ENCODE measurements at regions not wholly inside any gene's neighbourhood (a gene's known extent, or its start where the extent isn't known, plus 50 kb on each side); places are given as distances from the start of the nearest gene placed in this dataset.

- no peak for DNase-seq (ENCODE audit: low spot score)
- in situ Hi-C loops (cut with MboI; ENCODE audit: low pct_unique_long_range_greater_than_20kb, low sequenced_read_pairs, unreplicated experiment) = no loop called here
- TF ChIP-seq, protein P1, sequence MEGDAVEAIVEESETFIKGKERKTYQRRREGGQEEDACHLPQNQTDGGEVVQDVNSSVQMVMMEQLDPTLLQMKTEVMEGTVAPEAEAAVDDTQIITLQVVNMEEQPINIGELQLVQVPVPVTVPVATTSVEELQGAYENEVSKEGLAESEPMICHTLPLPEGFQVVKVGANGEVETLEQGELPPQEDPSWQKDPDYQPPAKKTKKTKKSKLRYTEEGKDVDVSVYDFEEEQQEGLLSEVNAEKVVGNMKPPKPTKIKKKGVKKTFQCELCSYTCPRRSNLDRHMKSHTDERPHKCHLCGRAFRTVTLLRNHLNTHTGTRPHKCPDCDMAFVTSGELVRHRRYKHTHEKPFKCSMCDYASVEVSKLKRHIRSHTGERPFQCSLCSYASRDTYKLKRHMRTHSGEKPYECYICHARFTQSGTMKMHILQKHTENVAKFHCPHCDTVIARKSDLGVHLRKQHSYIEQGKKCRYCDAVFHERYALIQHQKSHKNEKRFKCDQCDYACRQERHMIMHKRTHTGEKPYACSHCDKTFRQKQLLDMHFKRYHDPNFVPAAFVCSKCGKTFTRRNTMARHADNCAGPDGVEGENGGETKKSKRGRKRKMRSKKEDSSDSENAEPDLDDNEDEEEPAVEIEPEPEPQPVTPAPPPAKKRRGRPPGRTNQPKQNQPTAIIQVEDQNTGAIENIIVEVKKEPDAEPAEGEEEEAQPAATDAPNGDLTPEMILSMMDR (IDR thresholded peaks at IDR 0.05; ENCODE audit: extremely low read depth, insufficient read depth, missing control alignments) = no peak
Observed at GRCh38 chr16:79391395-79391794, 209.1 kb downstream of the MAF start.

DNA sequence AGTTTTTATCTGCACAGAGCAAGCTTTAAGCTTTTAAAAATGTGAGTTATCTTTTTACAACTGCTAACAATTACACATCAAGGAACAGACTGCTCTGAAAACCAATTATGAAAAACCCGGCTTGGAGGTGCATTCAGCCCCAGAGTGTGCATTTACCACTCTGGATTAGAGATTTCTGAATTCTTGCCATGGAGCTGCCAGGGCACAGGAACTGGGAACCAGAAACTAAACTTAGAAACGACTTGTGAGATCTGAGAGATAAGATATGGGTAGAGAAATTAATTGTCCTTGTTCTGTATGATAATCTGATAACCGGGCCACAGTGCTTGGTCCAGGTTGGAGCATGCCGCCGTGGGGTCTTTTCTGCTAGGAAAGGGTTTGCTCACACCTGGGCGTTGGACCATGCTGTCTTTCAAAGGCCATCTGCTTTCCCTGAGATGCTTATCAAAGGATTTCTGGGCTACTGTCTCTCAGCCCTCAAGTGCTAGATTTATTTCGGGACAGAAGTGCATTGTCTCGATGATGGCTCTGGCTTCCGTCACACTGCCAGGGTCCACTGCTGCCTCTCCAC is 210.0 kb downstream of the MAF start:
- DNase-seq (ENCODE audit: low spot score) = no peak
- TF ChIP-seq, protein P1 (IDR thresholded peaks at IDR 0.05; ENCODE audit: extremely low read depth, insufficient read depth, missing control alignments) = no peak
- in situ Hi-C loops (cut with MboI; ENCODE audit: low pct_unique_long_range_greater_than_20kb, low sequenced_read_pairs, unreplicated experiment) = no loop called here

- TF ChIP-seq, protein P1 (IDR thresholded peaks at IDR 0.05; ENCODE audit: extremely low read depth, insufficient read depth, missing control alignments) = no peak
- in situ Hi-C loops (cut with MboI; ENCODE audit: low pct_unique_long_range_greater_than_20kb, low sequenced_read_pairs, unreplicated experiment) = no loop called here
- no peak for DNase-seq (ENCODE audit: low spot score)
Observed at GRCh38 chr16:79388396-79388795, 212.1 kb downstream of the MAF start.

GRCh38 chr16:79386299-79386698 is 214.2 kb downstream of the MAF start:
- in situ Hi-C loops (cut with MboI; ENCODE audit: low pct_unique_long_range_greater_than_20kb, low sequenced_read_pairs, unreplicated experiment) = no loop called here
- TF ChIP-seq, protein P1 (IDR thresholded peaks at IDR 0.05; ENCODE audit: extremely low read depth, insufficient read depth, missing control alignments) = no peak
- DNase-seq (ENCODE audit: low spot score) = no peak

DNA sequence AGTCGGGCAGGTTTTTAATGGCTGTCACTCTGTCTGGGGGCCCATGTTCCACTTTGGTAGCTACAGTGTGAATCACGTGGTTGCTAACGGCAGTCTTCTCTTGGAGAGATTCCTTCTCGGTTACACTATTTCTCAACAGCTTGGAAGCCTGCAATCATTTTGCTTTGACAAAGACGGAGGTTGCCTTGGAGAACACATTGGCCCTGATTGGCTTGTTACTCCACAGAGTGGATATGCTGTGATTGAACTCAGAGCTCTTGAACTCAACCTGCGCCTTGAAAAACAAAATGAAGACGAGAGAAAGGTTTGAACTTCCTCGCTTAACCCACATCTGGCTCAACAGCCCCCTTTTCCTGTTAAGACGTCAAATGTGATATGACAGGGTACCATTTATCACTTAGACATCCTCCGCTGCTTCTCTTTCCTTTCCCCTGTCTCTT is 218.9 kb downstream of the MAF start:
- in situ Hi-C loops (cut with MboI; ENCODE audit: low pct_unique_long_range_greater_than_20kb, low sequenced_read_pairs, unreplicated experiment) = no loop called here
- no peak for DNase-seq (ENCODE audit: low spot score)

GRCh38 chr16:79380995-79381602 is 219.4 kb downstream of the MAF start:
- TF ChIP-seq, protein P1 (IDR thresholded peaks at IDR 0.05; ENCODE audit: extremely low read depth, insufficient read depth, missing control alignments) = no peak
- in situ Hi-C loops (cut with MboI; ENCODE audit: low pct_unique_long_range_greater_than_20kb, low sequenced_read_pairs, unreplicated experiment) = no loop called here
- no peak for DNase-seq (ENCODE audit: low spot score)

More for the DNA sequence above, 218.9 kb downstream of the MAF start:
- TF ChIP-seq, protein P1 (IDR thresholded peaks at IDR 0.05; ENCODE audit: extremely low read depth, insufficient read depth, missing control alignments) = no peak

All from GM13977 (cell line).